H1 (cell line): ENCODE measurements at regions not wholly inside any gene's neighbourhood (a gene's known extent, or its start where the extent isn't known, plus 50 kb on each side); places are given as distances from the start of the nearest gene placed in this dataset.

Experiments
- CTCF ChIA-PET: fragments of 300-600 bp; sonication (Branson Sonifier 250); formaldehyde crosslinking; loops from one replicate; lab custom pipeline; 2021; ENCODE audit not compliant: partially characterized antibody; lab: Charles Lee
- POLR2A ChIA-PET: fragments of 300-600 bp; sonication (Branson Sonifier 250); formaldehyde crosslinking; loops from one replicate; lab custom pipeline; 2021; ENCODE audit warnings: inconsistent platforms; ENCODE audit not compliant: partially characterized antibody; lab: Charles Lee
- DNase-seq, 2 experiments: peaks; one replicate each; pipeline versions ENCODE4 v3.0.0 to v3.0.0-alpha.2; 2010 to 2022; ENCODE audit warnings: low spot score in 2 of 2, low read depth in 1 of 2, mixed read lengths in 1 of 2
- FAIRE-seq: peaks from 2 replicates; lab custom pipeline; 2011; peaks lifted over from hg19 to GRCh38; lab: Jason Lieb, UNC
- H2AFZ ChIP-seq: 2 replicates; pipeline ENCODE4 v1.8.1; 2012; ENCODE audit warnings: low read length, inconsistent platforms
- H2AK5ac ChIP-seq: 2 replicates; pipeline ENCODE4 v1.6.1; 2013; ENCODE audit warnings: low read depth, low read length
- H2BK120ac ChIP-seq: replicated peaks from 2 replicates; pipeline ENCODE3; 2013; ENCODE audit warnings: low read depth, low read length, inconsistent platforms
- H2BK12ac ChIP-seq: 2 replicates; pipeline ENCODE4 v1.6.1; 2013; ENCODE audit warnings: low read depth, low read length
- H2BK15ac ChIP-seq: 2 replicates; pipeline ENCODE4 v1.6.1; 2013; ENCODE audit warnings: low read length
- H2BK20ac ChIP-seq: 2 replicates; pipeline ENCODE4 v1.6.1; 2013; ENCODE audit warnings: low read length
- H2BK5ac ChIP-seq: 2 replicates; pipeline ENCODE4 v1.6.1; 2013; ENCODE audit warnings: low read depth, low read length
- H3K14ac ChIP-seq: 2 replicates; pipeline ENCODE4 v1.6.1; 2013; ENCODE audit warnings: inconsistent platforms; ENCODE audit not compliant: insufficient read length
- H3K18ac ChIP-seq: 2 replicates; pipeline ENCODE4 v1.6.1; 2013; ENCODE audit warnings: low read length; ENCODE audit errors: extremely low read depth
- H3K23ac ChIP-seq: 2 replicates; pipeline ENCODE4 v1.6.1; 2013; ENCODE audit warnings: inconsistent platforms; ENCODE audit not compliant: insufficient read length
- H3K23me2 ChIP-seq: 2 replicates; pipeline ENCODE4 v1.6.1; 2013; ENCODE audit warnings: low read depth, low read length
- H3K27ac ChIP-seq: 2 replicates; pipeline ENCODE4 v1.6.1; 2011; ENCODE audit warnings: low read depth, low read length, inconsistent platforms
- H3K27me3 ChIP-seq, 4 experiments: replicated peaks in 1 of 4; 1 replicate in 1 of 4; 2 replicates in 3 of 4; pipeline versions ENCODE4 v1.6.1 to v1.8.1; 2011 to 2013; ENCODE audit warnings: low read length in 3 of 4, mild to moderate bottlenecking in 3 of 4, inconsistent platforms in 2 of 4, mixed read lengths in 2 of 4, moderate library complexity in 1 of 4; ENCODE audit not compliant: control insufficient read depth in 3 of 4, insufficient read depth in 3 of 4; ENCODE audit errors: extremely low read depth in 1 of 4
- H3K36me3 ChIP-seq, 4 experiments: 2 replicates each; pipeline versions ENCODE4 v1.6.1 to v1.8.1; 2011 to 2013; ENCODE audit warnings: mild to moderate bottlenecking in 4 of 4, low read length in 3 of 4, moderate library complexity in 2 of 4, control low read depth in 1 of 4, inconsistent platforms in 1 of 4; ENCODE audit not compliant: insufficient read depth in 4 of 4, control insufficient read depth in 2 of 4
- H3K4ac ChIP-seq: replicated peaks from 2 replicates; pipeline ENCODE3; 2013; ENCODE audit warnings: low read length, low read depth, mixed read lengths, inconsistent platforms; ENCODE audit not compliant: insufficient read length
- H3K4me1 ChIP-seq, 4 experiments: replicated peaks in 1 of 4; 1 replicate in 1 of 4; 2 replicates in 3 of 4; pipeline versions ENCODE4 v1.6.1 to v1.8.1; 2011 to 2013; ENCODE audit warnings: low read length in 3 of 4, inconsistent platforms in 2 of 4, mixed read lengths in 1 of 4; ENCODE audit not compliant: insufficient read depth in 4 of 4, control insufficient read depth in 3 of 4
- H3K4me2 ChIP-seq, 2 experiments: 2 replicates each; pipeline versions ENCODE4 v1.6.1 to v1.8.1; 2011 to 2013; ENCODE audit warnings: low read depth in 2 of 2, low read length in 2 of 2, control low read depth in 1 of 2, inconsistent platforms in 1 of 2, mild to moderate bottlenecking in 1 of 2; ENCODE audit not compliant: insufficient read depth in 1 of 2
- H3K4me3 ChIP-seq, 4 experiments: fragments of 200-600, 300-600 bp in 1 of 4; sonication (generic), shearing (Covaris generic), sonication (Bioruptor Twin) in 1 of 4; 2 replicates each; pipeline versions ENCODE4 v1.5.1 to v1.8.1; 2011 to 2016; ENCODE audit warnings: low read length in 4 of 4, low read depth in 3 of 4, control low read depth in 2 of 4, inconsistent platforms in 2 of 4, mild to moderate bottlenecking in 2 of 4, mixed read lengths in 1 of 4, moderate library complexity in 1 of 4; ENCODE audit not compliant: insufficient read depth in 2 of 4; ENCODE audit errors: extremely low read depth in 1 of 4
- H3K56ac ChIP-seq: replicated peaks from 2 replicates; pipeline ENCODE3; 2013; ENCODE audit warnings: low read depth, mild to moderate bottlenecking, mixed read lengths, low read length, inconsistent platforms; ENCODE audit not compliant: insufficient read length
- H3K79me1 ChIP-seq: 2 replicates; pipeline ENCODE4 v1.6.1; 2013; ENCODE audit warnings: low read depth, low read length, control low read depth
- H3K79me2 ChIP-seq, 2 experiments: 2 replicates each; pipeline versions ENCODE4 v1.6.1 to v1.8.1; 2012 to 2013; ENCODE audit warnings: low read length in 2 of 2, mild to moderate bottlenecking in 2 of 2, inconsistent platforms in 1 of 2; ENCODE audit not compliant: insufficient read depth in 2 of 2, control insufficient read depth in 1 of 2
- H3K9ac ChIP-seq, 4 experiments: replicated peaks in 1 of 4; 1 replicate in 1 of 4; 2 replicates in 3 of 4; pipeline versions ENCODE4 v1.6.1 to v1.8.1; 2011 to 2013; ENCODE audit warnings: low read depth in 3 of 4, low read length in 3 of 4, control low read depth in 2 of 4, mild to moderate bottlenecking in 2 of 4, moderate library complexity in 2 of 4, inconsistent platforms in 1 of 4; ENCODE audit errors: extremely low read depth in 1 of 4
- H3K9me3 ChIP-seq, 2 experiments: 2 replicates each; pipeline versions ENCODE4 v1.6.1 to v1.8.1; 2012 to 2013; ENCODE audit warnings: mild to moderate bottlenecking in 2 of 2, moderate library complexity in 2 of 2, control low read depth in 1 of 2, inconsistent platforms in 1 of 2, low read depth in 1 of 2, low read length in 1 of 2, mixed read lengths in 1 of 2; ENCODE audit not compliant: insufficient read depth in 2 of 2
- H4K20me1 ChIP-seq, 2 experiments: replicated peaks in 1 of 2; 2 replicates each; pipeline versions ENCODE3 to v1.8.1; 2011 to 2013; ENCODE audit warnings: inconsistent platforms in 2 of 2, low read length in 2 of 2, mild to moderate bottlenecking in 1 of 2; ENCODE audit not compliant: insufficient read depth in 2 of 2, control insufficient read depth in 1 of 2
- H4K5ac ChIP-seq: 2 replicates; pipeline ENCODE4 v1.6.1; 2013; ENCODE audit warnings: low read length, low read depth, mixed read lengths, inconsistent platforms; ENCODE audit not compliant: insufficient read length
- H4K8ac ChIP-seq: 2 replicates; pipeline ENCODE4 v1.8.0; 2013; ENCODE audit warnings: mild to moderate bottlenecking, moderate library complexity, low read length, inconsistent platforms; ENCODE audit not compliant: insufficient read depth; ENCODE audit errors: extremely low read depth
- H4K91ac ChIP-seq: replicated peaks from 2 replicates; pipeline ENCODE3; 2013; ENCODE audit warnings: low read length, mixed read lengths, inconsistent platforms; ENCODE audit not compliant: insufficient read length
- ASH2L ChIP-seq: fragments of 200-600, 300-600 bp; sonication (generic); IDR thresholded peaks from one replicate; pipeline ENCODE4 v1.7.1; 2017; ENCODE audit warnings: low read length
- CTBP2 ChIP-seq: IDR thresholded peaks from 2 replicates; pipeline ENCODE4 v1.7.0; 2011; ENCODE audit warnings: borderline replicate concordance, mild to moderate bottlenecking, moderate library complexity, mixed read lengths, low read length; ENCODE audit not compliant: insufficient read depth, insufficient read length
- EGR1 ChIP-seq: IDR thresholded peaks from 2 replicates; pipeline ENCODE4 v1.6.1; 2011; ENCODE audit warnings: low read depth, low read length, borderline replicate concordance
- HDAC2 ChIP-seq, 2 experiments: fragments of 300-600 bp in 1 of 2; sonication (generic) in 1 of 2; IDR thresholded peaks; 2 replicates each; pipeline ENCODE4 v1.6.1; 2011 to 2012; ENCODE audit warnings: low read depth in 2 of 2, low read length in 2 of 2, mild to moderate bottlenecking in 2 of 2, moderate library complexity in 2 of 2, borderline replicate concordance in 1 of 2, inconsistent platforms in 1 of 2
- KDM4A ChIP-seq: IDR thresholded peaks from one replicate; pipeline ENCODE4 v1.7.1; 2012; ENCODE audit warnings: low read depth, mild to moderate bottlenecking, moderate library complexity, low read length, inconsistent platforms; ENCODE audit not compliant: severe bottlenecking
- NANOG ChIP-seq: IDR thresholded peaks from 2 replicates; pipeline ENCODE4 v1.6.1; 2011; ENCODE audit warnings: low read length, low read depth, mild to moderate bottlenecking, inconsistent platforms; ENCODE audit not compliant: insufficient read depth, poor library complexity, severe bottlenecking
- SIRT6 ChIP-seq: IDR thresholded peaks from one replicate; pipeline ENCODE4 v1.7.1; 2012; ENCODE audit warnings: low read length, inconsistent platforms
- SRF ChIP-seq: IDR thresholded peaks from 2 replicates; pipeline ENCODE4 v1.6.1; 2011; ENCODE audit warnings: mild to moderate bottlenecking, low read depth, low read length, moderate library complexity
- TCF12 ChIP-seq: IDR thresholded peaks from 2 replicates; pipeline ENCODE4 v1.6.1; 2011; ENCODE audit warnings: low read depth, mild to moderate bottlenecking, low read length
- ZNF274 ChIP-seq: IDR thresholded peaks from 2 replicates; pipeline ENCODE4 v1.7.0; 2012; ENCODE audit warnings: low read length, borderline replicate concordance; ENCODE audit errors: extremely low read depth
- WGBS, 2 experiments: shearing (Covaris generic) in 1 of 2; methylation state at CpG; one replicate each; pipeline versions ENCODE4 v1.1.6 to v1.1.7; 2013 to 2015; ENCODE audit warnings: low lambda C conversion rate in 2 of 2, mixed read lengths in 2 of 2, inconsistent platforms in 1 of 2, low coverage in 1 of 2, missing lambda C conversion rate in 1 of 2; ENCODE audit not compliant: insufficient replicate concordance in 2 of 2, insufficient coverage in 1 of 2, insufficient read length in 1 of 2; ENCODE audit errors: extremely low coverage in 1 of 2, missing lambda C conversion rate in 1 of 2; 5-methylcytosine and 5-hydroxymethylcytosine counted together

- H2BK15ac ChIP-seq = no peak overlapping the region
- H3K9me3 ChIP-seq = no peaks in the 10 kb centered on the region
- no peak overlapping the region for H3K27ac ChIP-seq
- no peak overlapping the region for H3K4ac ChIP-seq
- no peak overlapping the region for H4K8ac ChIP-seq
- H3K23ac ChIP-seq = no peak overlapping the region
- no peak overlapping the region for H2BK12ac ChIP-seq
- no peak overlapping the region for H3K4me3 ChIP-seq
- no peaks in the 10 kb centered on the region for H3K27me3 ChIP-seq
- ChIA-PET CTCF (interaction anchor here (0.6 kb wide), 1 partner anchor 65 kb away, joined by 3 read pairs; no protein-coding TSS in a partner anchor), POLR2A (no interaction called here)
- H3K79me1 ChIP-seq = no peaks in the 10 kb centered on the region
- no peak overlapping the region for H3K9ac ChIP-seq
- H2BK120ac ChIP-seq = no peak overlapping the region
- no peaks in the 10 kb centered on the region for H3K23me2 ChIP-seq
- no peak overlapping the region for H2BK5ac ChIP-seq
- H3K56ac ChIP-seq = no peak overlapping the region
- no peak for DNase-seq
- no peak for FAIRE-seq
- H4K5ac ChIP-seq = no peak overlapping the region
- H2BK20ac ChIP-seq = no peak overlapping the region
- H3K79me2 ChIP-seq = no peaks in the 10 kb centered on the region
- no peak overlapping the region for H3K18ac ChIP-seq
- no peaks in the 10 kb centered on the region for H4K20me1 ChIP-seq
- H3K4me1 ChIP-seq = peaks cover 0 to 11% (median 2%) of the 10 kb centered on the region in 4 experiments; a peak in 3 of 7 replicates
- H3K36me3 ChIP-seq = no peaks in the 10 kb centered on the region
- H2AFZ ChIP-seq = 0 out of 2 replicates have a peak overlapping the region, but pooled peaks have one; percentile 76
- H3K4me2 ChIP-seq = no peak overlapping the region
- WGBS, 2 experiments = 86% methylated on average over 5 of the region's 5 CpGs; no CpG with 5 or more reads in 1 of the 2 experiments
- no peak overlapping the region for H4K91ac ChIP-seq
- H2AK5ac ChIP-seq = no peak overlapping the region
- H3K14ac ChIP-seq = no peak overlapping the region
- TF ChIP-seq TCF12 = no peak
- no peak for TF ChIP-seq SRF
- no peak for TF ChIP-seq CTBP2
- no peak for TF ChIP-seq ZNF274
- TF ChIP-seq ASH2L = no peak
- TF ChIP-seq SIRT6 = no peak
- no peak for TF ChIP-seq HDAC2 (IDR thresholded peaks at IDR 0.05; ENCODE audit: borderline replicate concordance in 1 of 2, low read depth in 2 of 2, low read length in 2 of 2)
- no peak for TF ChIP-seq NANOG
- TF ChIP-seq KDM4A = no peak
- TF ChIP-seq EGR1 = no peak
Observed at GRCh38 chr13:58619396-58620113, 988.0 kb downstream of the PCDH17 start.
